HT1080 (cell line): ENCODE measurements at regions not wholly inside any gene's neighbourhood (a gene's known extent, or its start where the extent isn't known, plus 50 kb on each side); places are given as distances from the start of the nearest gene placed in this dataset.
A peak's percentile ranks its signal among the peaks of the same experiment; 100 is the strongest.

Experiments
- DNase-seq: peaks from one replicate; pipeline ENCODE4 v3.0.0-alpha.2; 2015; ENCODE audit warnings: low read depth

- DNase-seq = peak; percentile 25
Observed at GRCh38 chr2:217626926-217627325, 375.9 kb downstream of the TNS1 start.

GRCh38 chr2:217625557-217626169 is 377.1 kb downstream of the TNS1 start:
- DNase-seq = no peak

GRCh38 chr2:217623281-217623912 is 379.4 kb downstream of the TNS1 start:
- DNase-seq = peak; percentile 11

DNA sequence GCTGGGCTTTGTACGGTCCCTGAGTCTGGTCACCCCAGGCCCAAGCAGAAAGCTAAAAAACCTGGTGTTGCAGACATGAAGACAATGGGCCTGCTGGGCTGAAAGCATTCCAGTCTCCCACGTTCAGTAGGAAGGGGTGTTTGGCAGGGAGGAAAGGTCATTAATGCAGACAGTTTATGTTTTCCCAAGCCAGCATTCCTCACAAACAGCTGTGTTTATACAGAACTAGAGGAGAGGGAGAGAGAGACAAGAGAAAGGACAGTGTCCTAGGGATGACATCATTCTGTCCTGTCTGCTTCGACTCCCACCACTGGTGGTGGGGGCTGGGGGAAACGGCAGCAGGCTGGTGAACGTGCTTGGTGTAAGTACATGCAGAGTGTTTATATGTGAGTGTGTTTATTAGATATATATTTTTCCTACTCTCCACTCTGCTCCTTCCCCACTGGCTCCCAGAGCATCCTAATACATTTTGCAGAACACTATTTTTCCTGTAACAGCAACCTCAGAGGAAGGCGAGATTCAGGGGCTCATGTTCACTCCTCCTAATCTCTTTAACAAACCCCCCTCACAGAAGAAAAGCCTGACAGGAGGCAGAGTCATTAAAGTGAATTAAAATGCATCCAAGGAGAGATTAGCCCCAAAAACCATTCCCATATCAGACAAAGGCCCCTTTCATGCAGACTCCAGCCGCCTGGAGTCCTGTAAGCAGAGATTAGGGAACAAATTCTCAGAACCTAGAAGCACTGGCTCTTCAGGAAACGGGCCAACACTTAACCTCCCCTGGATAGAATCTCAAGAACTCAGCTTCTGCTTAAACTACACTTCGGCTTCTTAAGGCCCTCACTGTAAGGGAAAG is 380.4 kb downstream of the TNS1 start:
- DNase-seq = no peak

- DNase-seq = no peak
Observed at GRCh38 chr2:217621391-217621801, 381.4 kb downstream of the TNS1 start.

DNA sequence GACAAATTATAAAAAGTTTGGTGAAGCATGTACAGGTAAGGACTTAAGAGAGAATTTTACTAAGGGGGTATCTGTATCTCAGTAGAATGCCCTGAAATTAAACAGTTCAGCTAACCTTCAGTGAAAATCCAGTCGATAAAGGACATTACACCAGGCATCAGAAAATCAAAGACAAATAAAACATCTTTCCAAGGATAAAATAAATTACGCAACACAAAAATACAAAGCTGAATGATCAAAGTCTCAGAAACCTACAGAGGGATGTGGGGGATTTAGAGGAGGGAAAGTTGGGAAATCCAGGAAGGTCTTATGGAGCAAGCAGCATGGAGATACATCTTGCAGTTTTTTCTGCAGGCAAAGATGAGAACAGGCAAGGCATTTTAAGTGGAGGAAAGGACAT is 384.1 kb downstream of the TNS1 start:
- no peak for DNase-seq

DNA sequence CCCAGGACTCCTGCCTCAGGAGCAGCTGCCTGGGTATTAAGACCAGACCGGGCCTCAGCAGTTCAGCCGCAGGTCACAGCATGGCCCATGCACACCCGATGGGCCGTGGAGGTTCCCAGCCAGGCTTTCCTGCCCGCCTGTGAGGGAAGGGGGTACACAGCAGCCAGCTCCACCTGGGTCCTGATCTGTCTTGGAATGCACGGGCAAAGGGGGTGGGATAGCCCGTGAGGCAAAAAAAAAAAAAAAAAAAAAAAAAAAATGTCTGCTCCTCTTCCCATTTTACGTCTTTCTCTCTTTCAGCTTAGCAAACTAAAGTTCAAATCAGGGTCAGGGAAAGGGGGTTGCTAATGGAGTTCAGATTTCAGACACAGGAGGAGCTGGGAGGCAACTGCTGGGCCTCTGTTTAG is 385.2 kb downstream of the TNS1 start:
- no peak for DNase-seq

GRCh38 chr2:217616936-217617335 is 385.9 kb downstream of the TNS1 start:
- DNase-seq = no peak

- no peak for DNase-seq
Observed at GRCh38 chr2:217615171-217615570, 387.6 kb downstream of the TNS1 start.

GRCh38 chr2:217614498-217614897 is 388.3 kb downstream of the TNS1 start:
- no peak for DNase-seq

DNA sequence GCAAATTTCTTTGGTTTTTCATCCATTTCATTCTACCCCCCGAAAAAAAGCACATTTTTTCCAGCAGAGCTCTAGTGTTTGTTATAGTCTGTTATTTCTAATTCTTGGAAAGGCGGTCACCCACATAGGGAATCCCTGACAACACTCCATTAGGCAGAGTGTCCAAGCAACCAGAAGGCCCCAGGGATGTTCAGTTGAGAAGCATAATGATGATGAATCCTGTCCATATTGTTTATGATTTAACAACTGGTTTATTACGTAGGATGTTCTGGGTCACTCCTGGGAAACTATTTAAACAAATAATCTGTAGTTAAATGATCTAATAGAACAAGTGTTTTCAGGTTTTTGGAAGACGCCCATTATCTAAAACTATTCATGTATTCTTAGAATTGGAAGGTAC is 388.7 kb downstream of the TNS1 start:
- no peak for DNase-seq

DNA sequence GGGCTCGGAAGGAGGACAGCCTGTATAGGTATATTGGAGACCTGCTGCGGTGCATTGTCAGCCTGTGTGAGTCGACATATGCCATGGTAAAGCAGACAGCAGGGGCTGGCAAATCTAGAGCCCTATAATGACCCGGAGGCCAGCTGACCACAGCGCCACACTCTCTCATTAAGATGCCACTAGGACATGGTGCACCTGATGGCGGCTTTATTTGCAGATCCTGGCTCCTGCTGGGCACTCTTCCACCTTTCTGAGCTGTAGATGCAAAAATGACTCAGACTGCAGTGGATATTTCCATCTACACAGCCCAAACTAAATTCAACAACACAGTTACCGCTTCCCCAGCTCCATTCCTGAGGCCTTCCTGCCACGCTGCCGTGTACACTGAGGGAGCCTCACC is 389.9 kb downstream of the TNS1 start:
- no peak for DNase-seq

DNA sequence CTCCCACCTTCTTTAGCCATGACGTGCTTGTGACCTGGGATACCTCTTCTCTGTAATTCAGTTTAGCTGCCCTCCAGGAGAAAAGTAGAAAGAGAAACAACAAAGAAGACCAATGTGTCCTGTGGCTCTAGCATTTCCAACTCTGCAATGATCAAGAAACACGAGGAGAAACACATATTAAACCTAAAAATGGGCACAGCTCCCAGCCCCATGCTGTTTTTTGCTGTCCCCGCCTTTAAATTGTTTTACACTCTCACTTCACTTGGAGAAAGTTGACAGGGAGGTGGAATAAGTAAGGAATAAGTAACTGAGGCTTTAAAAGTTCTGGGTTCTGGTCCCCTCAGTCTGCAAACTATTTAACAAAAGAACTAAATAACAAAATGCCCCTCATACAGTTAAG is 390.6 kb downstream of the TNS1 start:
- no peak for DNase-seq

DNA sequence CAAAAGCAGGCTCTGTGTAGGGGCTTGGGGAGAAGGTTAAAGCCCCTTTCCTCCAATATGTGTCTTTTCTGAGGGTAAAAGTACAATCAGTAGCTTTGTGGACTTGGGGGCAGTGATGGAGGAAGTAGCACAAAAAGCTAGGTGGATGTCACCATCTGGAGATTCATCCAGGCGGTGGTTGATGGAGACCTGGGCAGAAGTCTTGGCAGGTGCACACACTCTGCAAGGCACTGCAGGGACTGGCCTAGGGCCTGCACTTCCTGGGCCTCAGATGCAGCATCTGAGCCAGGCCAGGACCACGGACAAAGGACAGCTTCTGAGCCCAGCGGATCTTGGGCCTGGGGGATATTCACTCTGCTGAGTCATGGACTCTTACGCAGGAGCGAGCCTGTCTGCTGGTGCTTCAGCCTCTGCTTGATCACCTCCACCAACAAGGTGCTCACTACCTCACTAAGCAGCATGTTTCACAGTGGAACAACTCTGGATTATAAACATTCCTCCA is 391.1 kb downstream of the TNS1 start:
- no peak for DNase-seq

GRCh38 chr2:217611056-217611455 is 391.7 kb downstream of the TNS1 start:
- DNase-seq = no peak

- no peak for DNase-seq
Observed at GRCh38 chr2:217610401-217610814, 392.4 kb downstream of the TNS1 start.

- DNase-seq = no peak
Observed at GRCh38 chr2:217609952-217610351, 392.8 kb downstream of the TNS1 start.

DNA sequence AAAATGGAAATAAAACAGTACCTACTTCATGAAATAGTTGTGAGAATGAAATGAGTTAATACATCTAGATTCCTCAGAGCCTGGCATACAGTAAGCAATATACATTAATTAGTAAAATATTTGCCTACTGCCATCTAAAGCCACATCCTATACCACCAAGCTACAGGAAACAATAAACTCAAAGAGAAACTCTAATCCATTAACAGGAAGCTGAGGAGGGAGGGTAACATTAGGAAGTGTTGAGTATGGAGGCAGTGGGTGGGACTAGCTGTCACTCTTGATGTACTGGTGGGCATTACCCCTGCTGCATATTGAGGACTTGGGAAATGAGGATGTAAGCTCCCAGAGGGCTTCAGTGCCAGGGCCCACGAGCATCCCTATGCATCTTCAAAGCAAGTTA is 396.5 kb downstream of the TNS1 start:
- DNase-seq = no peak

DNA sequence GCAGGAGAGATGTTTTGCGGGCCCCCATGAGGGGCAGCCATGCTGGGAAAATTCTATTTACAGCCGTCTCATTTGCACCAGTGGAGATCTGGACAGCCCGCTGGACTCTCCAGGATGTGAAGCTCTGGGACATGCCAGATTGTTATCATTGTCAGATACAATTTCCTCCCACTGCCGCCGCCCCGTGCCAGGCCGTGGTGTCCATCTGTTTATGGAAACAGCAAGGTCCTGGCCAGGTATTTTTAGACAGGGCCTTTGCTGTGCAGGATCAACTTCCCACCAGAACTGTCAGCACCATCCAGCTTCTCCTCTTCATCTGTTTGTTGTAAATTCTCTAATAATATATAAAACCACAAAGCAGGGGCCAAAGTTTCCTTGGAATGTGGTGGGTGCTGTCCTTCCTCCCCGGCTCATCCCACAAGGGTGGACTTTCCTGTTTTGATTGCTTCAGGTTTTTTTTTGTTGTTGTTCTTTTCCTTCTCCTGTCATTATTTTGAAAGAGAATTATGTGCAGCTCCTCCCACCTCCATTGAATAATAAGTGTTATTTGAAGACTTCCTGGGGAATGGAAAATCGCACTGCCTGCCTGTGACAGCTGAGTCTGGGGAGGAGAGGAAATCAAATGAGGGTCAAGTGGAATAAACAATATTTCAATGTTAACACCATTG is 398.1 kb downstream of the TNS1 start:
- DNase-seq = no peak

GRCh38 chr2:217601601-217602000 is 401.2 kb downstream of the TNS1 start:
- no peak for DNase-seq

- no peak for DNase-seq
Observed at GRCh38 chr2:217599906-217600305, 402.9 kb downstream of the TNS1 start.

DNA sequence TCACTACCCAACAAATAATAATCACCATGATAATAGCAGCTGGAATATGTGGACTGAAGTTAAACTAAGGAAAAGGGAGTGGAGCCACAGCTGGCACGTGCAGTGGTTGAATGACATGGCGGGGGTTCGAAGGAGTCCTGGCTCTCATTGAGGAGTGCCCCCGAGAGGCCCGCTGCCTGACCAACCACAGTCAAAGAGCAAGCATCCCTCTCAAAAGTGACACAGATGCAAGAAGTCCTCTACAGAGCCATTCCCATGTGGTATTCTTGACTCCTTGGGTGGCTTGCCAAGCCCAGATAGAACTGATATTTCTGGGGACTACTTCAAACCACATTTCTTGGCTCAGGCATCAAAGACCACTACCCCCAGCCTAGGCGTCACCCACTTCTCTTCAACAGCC is 405.1 kb downstream of the TNS1 start:
- DNase-seq = no peak
